IMR-90 (cell line): ENCODE measurements at regions not wholly inside any gene's neighbourhood (a gene's known extent, or its start where the extent isn't known, plus 50 kb on each side); places are given as distances from the start of the nearest gene placed in this dataset.

Experiments used
- ATAC-seq: fragments of 200-7000 bp; cut with Tn5 transposase; 2 replicates; pipeline ENCODE4 v1.9.1; 2020; ENCODE audit warnings: low read depth, mild to moderate bottlenecking, moderate library complexity
- BruUV-seq: library from RNA; stranded (reverse); fragments of 400-500 nt; replicated peaks from 2 replicates; lab custom pipeline; 2021; lab: Mats Ljungman, UMichigan
- CTCF ChIA-PET: fragments of 300-600 bp; formaldehyde crosslinking; extraction: SDS; loops from one replicate; lab custom pipeline; 2021; ENCODE audit warnings: antibody characterized with exemption; lab: Yijun Ruan, JAX
- POLR2A ChIA-PET: fragments of 300-600 bp; sonication (Branson Sonifier 250); formaldehyde crosslinking; loops from one replicate; lab custom pipeline; 2022; ENCODE audit warnings: antibody characterized with exemption; ENCODE audit not compliant: unreplicated experiment; lab: Charles Lee
- DNase-seq: peaks from one replicate; pipeline ENCODE4 v3.0.0; 2013
- H2AFZ ChIP-seq: replicated peaks from 2 replicates; pipeline ENCODE3; 2013; ENCODE audit warnings: low read length, mild to moderate bottlenecking; ENCODE audit not compliant: poor library complexity
- H2AK5ac ChIP-seq: 2 replicates; pipeline ENCODE4 v1.6.1; 2013; ENCODE audit warnings: low read depth, low read length, inconsistent platforms
- H2AK9ac ChIP-seq: replicated peaks from 2 replicates; pipeline ENCODE3; 2013; ENCODE audit warnings: mild to moderate bottlenecking, low read depth, low read length, moderate library complexity; ENCODE audit not compliant: poor library complexity
- H2BK120ac ChIP-seq: 2 replicates; pipeline ENCODE4 v1.6.1; 2013; ENCODE audit warnings: low read depth, low read length, inconsistent platforms
- H2BK15ac ChIP-seq: 3 replicates; pipeline ENCODE4 v1.6.1; 2013; ENCODE audit warnings: low read depth, low read length, inconsistent platforms
- H2BK20ac ChIP-seq: 2 replicates; pipeline ENCODE4 v1.6.1; 2013; ENCODE audit warnings: low read depth, mild to moderate bottlenecking, inconsistent platforms, low read length, moderate library complexity
- H2BK5ac ChIP-seq: 2 replicates; pipeline ENCODE4 v1.6.1; 2013; ENCODE audit warnings: mild to moderate bottlenecking, low read depth, low read length, inconsistent platforms; ENCODE audit not compliant: poor library complexity, severe bottlenecking
- H3K14ac ChIP-seq: replicated peaks from 2 replicates; pipeline ENCODE4 v1.6.1; 2013; ENCODE audit warnings: low read depth, low read length, inconsistent platforms
- H3K18ac ChIP-seq: 2 replicates; pipeline ENCODE4 v1.6.1; 2013; ENCODE audit warnings: low read depth, low read length, control low read depth
- H3K23ac ChIP-seq: 2 replicates; pipeline ENCODE4 v1.6.1; 2013; ENCODE audit warnings: low read depth, low read length, inconsistent platforms
- H3K27ac ChIP-seq: 2 replicates; pipeline ENCODE4 v1.5.1; 2013; ENCODE audit warnings: mild to moderate bottlenecking, control low read depth, low read length; ENCODE audit not compliant: insufficient read depth
- H3K27me3 ChIP-seq: 2 replicates; pipeline ENCODE4 v1.6.1; 2013; ENCODE audit warnings: low read length; ENCODE audit not compliant: control insufficient read depth, insufficient read depth
- H3K36me3 ChIP-seq: 2 replicates; pipeline ENCODE4 v1.6.1; 2013; ENCODE audit warnings: low read length, mixed read lengths; ENCODE audit not compliant: control insufficient read depth, insufficient read depth
- H3K4ac ChIP-seq: 2 replicates; pipeline ENCODE4 v1.6.1; 2013; ENCODE audit warnings: low read depth, low read length, inconsistent platforms
- H3K4me1 ChIP-seq: 2 replicates; pipeline ENCODE4 v1.6.1; 2013; ENCODE audit warnings: low read length, mixed read lengths; ENCODE audit not compliant: control insufficient read depth, insufficient read depth
- H3K4me2 ChIP-seq: 2 replicates; pipeline ENCODE4 v1.6.1; 2013; ENCODE audit warnings: low read depth, mild to moderate bottlenecking, control low read depth, low read length, moderate library complexity
- H3K4me3 ChIP-seq: 2 replicates; pipeline ENCODE4 v1.5.1; 2013; ENCODE audit warnings: low read depth, mild to moderate bottlenecking, control low read depth, low read length, moderate library complexity; ENCODE audit not compliant: insufficient read depth
- H3K56ac ChIP-seq: 2 replicates; pipeline ENCODE4 v1.6.1; 2013; ENCODE audit warnings: low read length, inconsistent platforms; ENCODE audit not compliant: insufficient read depth; ENCODE audit errors: extremely low read depth
- H3K79me1 ChIP-seq, 2 experiments: 2 replicates each; pipeline ENCODE4 v1.6.1; 2013; ENCODE audit warnings: low read length in 2 of 2, inconsistent platforms in 1 of 2, low read depth in 1 of 2
- H3K9ac ChIP-seq: 2 replicates; pipeline ENCODE4 v1.6.1; 2013; ENCODE audit warnings: low read depth, low read length, control low read depth
- H3K9me1 ChIP-seq: 2 replicates; pipeline ENCODE4 v1.6.1; 2013; ENCODE audit warnings: low read length, inconsistent platforms; ENCODE audit not compliant: insufficient read depth
- H3K9me3 ChIP-seq: 2 replicates; pipeline ENCODE4 v1.6.1; 2013; ENCODE audit warnings: low read length; ENCODE audit not compliant: control insufficient read depth, insufficient read depth
- H4K20me1 ChIP-seq: 2 replicates; pipeline ENCODE4 v1.6.1; 2013; ENCODE audit warnings: low read length, inconsistent platforms; ENCODE audit not compliant: insufficient read depth
- H4K5ac ChIP-seq: 2 replicates; pipeline ENCODE4 v1.6.1; 2013; ENCODE audit warnings: mild to moderate bottlenecking, low read depth, low read length, control low read depth
- H4K8ac ChIP-seq, 2 experiments: 2 replicates each; pipeline ENCODE4 v1.6.1; 2013; ENCODE audit warnings: low read depth in 2 of 2, low read length in 2 of 2, control low read depth in 1 of 2, inconsistent platforms in 1 of 2
- H4K91ac ChIP-seq: 2 replicates; pipeline ENCODE4 v1.6.1; 2013; ENCODE audit warnings: low read depth, low read length, inconsistent platforms; ENCODE audit not compliant: insufficient read depth
- BHLHE40 ChIP-seq: fragments of 150-350 bp; IDR thresholded peaks from 2 replicates; pipeline ENCODE4 v1.6.1; 2016; ENCODE audit warnings: mild to moderate bottlenecking, low read depth, low read length
- CHD1 ChIP-seq: IDR thresholded peaks from 2 replicates; pipeline ENCODE4 v1.6.1; 2012; ENCODE audit warnings: low read depth, low read length, improper control_type of control experiment
- FOS ChIP-seq: fragments of 150-350 bp; IDR thresholded peaks from 2 replicates; pipeline ENCODE4 v1.6.1; 2016; ENCODE audit warnings: low read depth, low read length
- MAFK ChIP-seq: IDR thresholded peaks from 2 replicates; pipeline ENCODE4 v1.6.1; 2012; ENCODE audit warnings: low read depth, low read length, improper control_type of control experiment
- MAZ ChIP-seq: IDR thresholded peaks from 2 replicates; pipeline ENCODE4 v1.6.1; 2012; ENCODE audit warnings: low read depth, mild to moderate bottlenecking, low read length, improper control_type of control experiment, moderate library complexity, borderline replicate concordance
- MXI1 ChIP-seq: IDR thresholded peaks from 2 replicates; pipeline ENCODE4 v1.6.1; 2012; ENCODE audit warnings: low read depth, mild to moderate bottlenecking, low read length, moderate library complexity, borderline replicate concordance
- POLR2A ChIP-seq: IDR thresholded peaks from 2 replicates; pipeline ENCODE4 v1.6.1; 2012; ENCODE audit warnings: mild to moderate bottlenecking, low read depth, low read length
- RAD21 ChIP-seq: IDR thresholded peaks from 2 replicates; pipeline ENCODE4 v1.6.1; 2012; ENCODE audit warnings: low read length, improper control_type of control experiment
- RCOR1 ChIP-seq: IDR thresholded peaks from 2 replicates; pipeline ENCODE4 v1.6.1; 2012; ENCODE audit warnings: mild to moderate bottlenecking, low read length, improper control_type of control experiment; ENCODE audit not compliant: insufficient replicate concordance
- RFX5 ChIP-seq: IDR thresholded peaks from 2 replicates; pipeline ENCODE4 v1.8.0; 2012; ENCODE audit warnings: low read depth, mild to moderate bottlenecking, low read length, moderate library complexity
- SMC3 ChIP-seq: fragments of 150-350 bp; IDR thresholded peaks from 2 replicates; pipeline ENCODE4 v1.6.1; 2016; ENCODE audit warnings: low read depth, mild to moderate bottlenecking, antibody characterized with exemption, low read length, moderate library complexity
- WGBS, 2 experiments: methylation state at CpG; one replicate each; pipeline versions ENCODE4 v1.1.5 to v1.1.7; 2013; ENCODE audit warnings: missing lambda C conversion rate in 2 of 2; ENCODE audit not compliant: insufficient read length in 1 of 2; ENCODE audit errors: extremely low coverage in 2 of 2; 5-methylcytosine and 5-hydroxymethylcytosine counted together
- dilution Hi-C: fragments of 300-500 bp; cut with HindIII; formaldehyde crosslinking; loops from one replicate; pipeline ENCODE4 v1.14.3; 2018; ENCODE audit warnings: low sequenced_read_pairs; ENCODE audit not compliant: unreplicated experiment
- in situ Hi-C: fragments of 300-500 bp; cut with MboI; formaldehyde crosslinking; loops from 3 replicates; pipeline ENCODE4 v1.14.3; 2019; ENCODE audit warnings: low sequenced_read_pairs, inconsistent platforms, mixed read lengths
- intact Hi-C: fragments of 100-400 bp; cut with micrococcal nuclease; formaldehyde crosslinking; loops from 2 replicates; pipeline ENCODE4 v1.10.0; 2022
- TF ChIP-seq, protein P1 (sequence below): fragments of 150-350 bp; IDR thresholded peaks from 2 replicates; pipeline ENCODE4 v1.6.1; 2016; ENCODE audit warnings: low read depth, mild to moderate bottlenecking, low read length, moderate library complexity, borderline replicate concordance
- TF ChIP-seq, protein P2 (sequence below): conservative IDR thresholded peaks from 2 replicates; pipeline ENCODE4 v1.5.1; 2012; ENCODE audit warnings: mild to moderate bottlenecking, low read depth, low read length, improper control_type of control experiment

DNA sequence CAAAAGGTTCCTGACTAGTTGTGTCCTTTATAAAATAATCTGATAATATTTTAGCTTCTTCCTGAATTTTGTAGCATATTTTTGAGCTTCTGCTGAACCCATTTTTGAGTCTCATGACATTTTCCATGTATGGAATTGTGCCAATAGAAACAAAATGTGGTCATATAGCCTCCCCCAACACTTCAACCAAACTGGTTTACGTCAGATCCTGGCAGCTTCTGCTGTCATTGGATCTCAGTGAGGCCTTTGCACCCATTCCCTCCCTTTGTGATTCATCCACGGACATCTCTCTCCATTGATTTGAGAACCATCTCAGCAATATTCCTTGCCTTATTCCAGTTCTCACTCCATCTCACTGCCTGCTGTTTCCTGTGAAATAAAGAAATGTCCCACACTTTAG lies 128.0 kb downstream of the GPCPD1 start:
- ChIA-PET POLR2A (no interaction called here), CTCF (no interaction called here)
- no peaks in the 10 kb centered on the region for H3K36me3 ChIP-seq
- no peaks in the 10 kb centered on the region for H3K9me3 ChIP-seq
- no TSS peak for BruUV-seq
- H3K27ac ChIP-seq: no peak overlapping the region
- no peak overlapping the region for H3K14ac ChIP-seq
- in situ Hi-C loops (no loop called here), dilution Hi-C loops (no loop called here), intact Hi-C loops (no loop called here)
- no peaks in the 10 kb centered on the region for H3K4me1 ChIP-seq
- TF ChIP-seq RFX5 (no peak), FOS (no peak), SMC3 (no peak), POLR2A (no peak), RCOR1 (no peak), BHLHE40 (no peak), MXI1 (no peak), MAFK (no peak), RAD21 (no peak), MAZ (no peak), CHD1 (no peak)
- TF ChIP-seq, protein P1, sequence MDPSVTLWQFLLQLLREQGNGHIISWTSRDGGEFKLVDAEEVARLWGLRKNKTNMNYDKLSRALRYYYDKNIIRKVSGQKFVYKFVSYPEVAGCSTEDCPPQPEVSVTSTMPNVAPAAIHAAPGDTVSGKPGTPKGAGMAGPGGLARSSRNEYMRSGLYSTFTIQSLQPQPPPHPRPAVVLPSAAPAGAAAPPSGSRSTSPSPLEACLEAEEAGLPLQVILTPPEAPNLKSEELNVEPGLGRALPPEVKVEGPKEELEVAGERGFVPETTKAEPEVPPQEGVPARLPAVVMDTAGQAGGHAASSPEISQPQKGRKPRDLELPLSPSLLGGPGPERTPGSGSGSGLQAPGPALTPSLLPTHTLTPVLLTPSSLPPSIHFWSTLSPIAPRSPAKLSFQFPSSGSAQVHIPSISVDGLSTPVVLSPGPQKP: no peak
- TF ChIP-seq, protein P2, sequence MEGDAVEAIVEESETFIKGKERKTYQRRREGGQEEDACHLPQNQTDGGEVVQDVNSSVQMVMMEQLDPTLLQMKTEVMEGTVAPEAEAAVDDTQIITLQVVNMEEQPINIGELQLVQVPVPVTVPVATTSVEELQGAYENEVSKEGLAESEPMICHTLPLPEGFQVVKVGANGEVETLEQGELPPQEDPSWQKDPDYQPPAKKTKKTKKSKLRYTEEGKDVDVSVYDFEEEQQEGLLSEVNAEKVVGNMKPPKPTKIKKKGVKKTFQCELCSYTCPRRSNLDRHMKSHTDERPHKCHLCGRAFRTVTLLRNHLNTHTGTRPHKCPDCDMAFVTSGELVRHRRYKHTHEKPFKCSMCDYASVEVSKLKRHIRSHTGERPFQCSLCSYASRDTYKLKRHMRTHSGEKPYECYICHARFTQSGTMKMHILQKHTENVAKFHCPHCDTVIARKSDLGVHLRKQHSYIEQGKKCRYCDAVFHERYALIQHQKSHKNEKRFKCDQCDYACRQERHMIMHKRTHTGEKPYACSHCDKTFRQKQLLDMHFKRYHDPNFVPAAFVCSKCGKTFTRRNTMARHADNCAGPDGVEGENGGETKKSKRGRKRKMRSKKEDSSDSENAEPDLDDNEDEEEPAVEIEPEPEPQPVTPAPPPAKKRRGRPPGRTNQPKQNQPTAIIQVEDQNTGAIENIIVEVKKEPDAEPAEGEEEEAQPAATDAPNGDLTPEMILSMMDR: no peak
- H3K4me2 ChIP-seq: no peak overlapping the region
- H2BK15ac ChIP-seq: no peak overlapping the region
- no peak overlapping the region for H3K4ac ChIP-seq
- H2BK120ac ChIP-seq: no peak overlapping the region
- ATAC-seq (no peak), DNase-seq (peak; percentile 17)
- 0% methylated on average over 1 of the region's 2 CpGs; no CpG with 5 or more reads in 1 of the 2 experiments for WGBS, 2 experiments
- H3K9me1 ChIP-seq: no peaks in the 10 kb centered on the region
- H3K27me3 ChIP-seq: peaks cover 8% of the 10 kb centered on the region; the same call in 1 of the 2 replicates
- H4K5ac ChIP-seq: no peak overlapping the region
- H4K20me1 ChIP-seq: no peaks in the 10 kb centered on the region
- no peak overlapping the region for H4K8ac ChIP-seq
- no peak overlapping the region for H2BK5ac ChIP-seq
- no peak overlapping the region for H4K91ac ChIP-seq
- no peak overlapping the region for H3K9ac ChIP-seq
- H3K4me3 ChIP-seq: no peak overlapping the region
- H2AFZ ChIP-seq: no peak overlapping the region
- H3K23ac ChIP-seq: no peak overlapping the region
- no peak overlapping the region for H2AK5ac ChIP-seq
- no peak overlapping the region for H3K56ac ChIP-seq
- H2BK20ac ChIP-seq: no peak overlapping the region
- no peak overlapping the region for H3K18ac ChIP-seq
- H2AK9ac ChIP-seq: no peak overlapping the region
- no peaks in the 10 kb centered on the region for H3K79me1 ChIP-seq
